ENCODE measurements at regions not wholly inside any gene's neighbourhood (a gene's known extent, or its start where the extent isn't known, plus 50 kb on each side); places are given as distances from the start of the nearest gene placed in this dataset.

DNA sequence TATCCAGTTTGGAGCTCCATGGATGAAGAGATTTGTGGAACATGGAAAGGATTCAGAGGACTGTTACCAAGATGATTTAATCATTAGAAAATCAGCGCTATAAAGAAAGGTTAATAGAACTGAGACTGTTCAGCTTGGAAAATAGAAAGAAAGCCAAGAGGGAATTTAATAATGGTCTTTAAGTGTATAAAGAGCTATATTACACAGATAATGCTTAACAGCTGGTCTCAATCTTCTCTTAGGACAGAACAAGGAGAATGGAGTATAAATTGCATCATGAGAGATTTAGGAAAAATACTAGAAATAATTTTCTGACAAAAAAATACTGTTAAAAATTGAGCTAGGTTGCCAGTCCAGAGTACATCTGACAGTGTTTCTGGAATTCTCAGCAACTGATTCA, 91.3 kb upstream of the MAGEC2 start:
- CTCF ChIA-PET = no interaction called here
- intact Hi-C loops (cut with micrococcal nuclease) (no loop called here), dilution Hi-C loops (cut with MboI; ENCODE audit: extremely low pct_ligation_motif_present, low sequenced_read_pairs) (no loop called here)

More for the DNA sequence above, 91.3 kb upstream of the MAGEC2 start:
- H3K79me2 ChIP-seq (ENCODE audit: control insufficient read depth, insufficient read depth, low read length) = no peaks in the 10 kb centered on the region
- H3K27ac ChIP-seq (ENCODE audit: insufficient read depth, low read depth, low read length) = no peak overlapping the region
- H3K4me2 ChIP-seq (ENCODE audit: insufficient read depth, low read length) = no peak overlapping the region
- no peak overlapping the region for H3K4me3 ChIP-seq (replicated peaks in 1 of 3; ENCODE audit: insufficient read depth in 1 of 3, low read depth in 1 of 3, low read length in 3 of 3)
- H3K9ac ChIP-seq (replicated peaks; ENCODE audit: extremely low read depth, insufficient read depth, low read length) = no peak overlapping the region
- POLR2A ChIA-PET = no interaction called here
- BruUV-seq (replicated peaks) = no TSS peak
- no peaks in the 10 kb centered on the region for H3K27me3 ChIP-seq (ENCODE audit: control insufficient read depth in 2 of 2, insufficient read depth in 2 of 2, low read length in 2 of 2)
- no peaks in the 10 kb centered on the region for H3K9me1 ChIP-seq (replicated peaks; ENCODE audit: control insufficient read depth, extremely low read depth, insufficient read depth, low read length)
- no peaks in the 10 kb centered on the region for H4K20me1 ChIP-seq (replicated peaks; ENCODE audit: control insufficient read depth, extremely low read depth, insufficient read depth, low read length)
- H3K4me1 ChIP-seq (ENCODE audit: control insufficient read depth, extremely low read depth, insufficient read depth, low read length) = no peaks in the 10 kb centered on the region
- FAIRE-seq (no peak), DNase-seq (ENCODE audit: low read depth, low spot score) (no peak)
- TF ChIP-seq POLR2A (IDR thresholded peaks at IDR 0.05; ENCODE audit: low read depth, low read length) (no peak), POLR2AphosphoS5 (IDR thresholded peaks at IDR 0.05; ENCODE audit: insufficient read depth, low read depth, low read length) (no peak), MAX (IDR thresholded peaks at IDR 0.05; ENCODE audit: insufficient read depth, insufficient read length) (no peak), MYC (IDR thresholded peaks at IDR 0.05; ENCODE audit: low read depth, low read length) (no peak), FOS (IDR thresholded peaks at IDR 0.05; ENCODE audit: borderline replicate concordance, insufficient read depth, low read length) (no peak), JUN (IDR thresholded peaks at IDR 0.05; ENCODE audit: borderline replicate concordance, insufficient read depth, insufficient read length, low read depth) (no peak), GATA2 (IDR thresholded peaks at IDR 0.05; ENCODE audit: insufficient read depth, insufficient read length, low read depth, low read length) (no peak), EZH2 (IDR thresholded peaks at IDR 0.05; ENCODE audit: borderline replicate concordance, low read depth, low read length, severe bottlenecking) (no peak)
- TF ChIP-seq, protein P1, sequence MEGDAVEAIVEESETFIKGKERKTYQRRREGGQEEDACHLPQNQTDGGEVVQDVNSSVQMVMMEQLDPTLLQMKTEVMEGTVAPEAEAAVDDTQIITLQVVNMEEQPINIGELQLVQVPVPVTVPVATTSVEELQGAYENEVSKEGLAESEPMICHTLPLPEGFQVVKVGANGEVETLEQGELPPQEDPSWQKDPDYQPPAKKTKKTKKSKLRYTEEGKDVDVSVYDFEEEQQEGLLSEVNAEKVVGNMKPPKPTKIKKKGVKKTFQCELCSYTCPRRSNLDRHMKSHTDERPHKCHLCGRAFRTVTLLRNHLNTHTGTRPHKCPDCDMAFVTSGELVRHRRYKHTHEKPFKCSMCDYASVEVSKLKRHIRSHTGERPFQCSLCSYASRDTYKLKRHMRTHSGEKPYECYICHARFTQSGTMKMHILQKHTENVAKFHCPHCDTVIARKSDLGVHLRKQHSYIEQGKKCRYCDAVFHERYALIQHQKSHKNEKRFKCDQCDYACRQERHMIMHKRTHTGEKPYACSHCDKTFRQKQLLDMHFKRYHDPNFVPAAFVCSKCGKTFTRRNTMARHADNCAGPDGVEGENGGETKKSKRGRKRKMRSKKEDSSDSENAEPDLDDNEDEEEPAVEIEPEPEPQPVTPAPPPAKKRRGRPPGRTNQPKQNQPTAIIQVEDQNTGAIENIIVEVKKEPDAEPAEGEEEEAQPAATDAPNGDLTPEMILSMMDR (IDR thresholded peaks at IDR 0.05; ENCODE audit: extremely low read depth in 1 of 2, insufficient read depth in 1 of 2, low read depth in 1 of 2, low read length in 2 of 2) = no peak
- H3K36me3 ChIP-seq (ENCODE audit: control insufficient read depth in 2 of 2, extremely low read depth in 1 of 2, insufficient read depth in 2 of 2, low read length in 2 of 2) = no peaks in the 10 kb centered on the region
- no peak overlapping the region for H2AFZ ChIP-seq (ENCODE audit: low read depth, low read length)
- no peaks in the 10 kb centered on the region for H3K9me3 ChIP-seq (replicated peaks; ENCODE audit: control insufficient read depth, insufficient read depth, low read length)
